ENCODE measurements at regions not wholly inside any gene's neighbourhood (a gene's known extent, or its start where the extent isn't known, plus 50 kb on each side); places are given as distances from the start of the nearest gene placed in this dataset.

- TF ChIP-seq MAFK (IDR thresholded peaks at IDR 0.05; ENCODE audit: low read depth, low read length) (no peak), FOS (IDR thresholded peaks at IDR 0.05; ENCODE audit: low read depth, low read length) (no peak), CTCF (conservative IDR thresholded peaks at IDR 0.05; ENCODE audit: low read depth, low read length) (no peak), RCOR1 (IDR thresholded peaks at IDR 0.05; ENCODE audit: insufficient replicate concordance, low read length) (no peak), RFX5 (IDR thresholded peaks at IDR 0.05; ENCODE audit: low read depth, low read length) (no peak), MAZ (IDR thresholded peaks at IDR 0.05; ENCODE audit: borderline replicate concordance, low read depth, low read length) (no peak)
- POLR2A ChIA-PET (ENCODE audit: unreplicated experiment): no interaction called here
- BruUV-seq (replicated peaks): no TSS peak
- Histone ChIP-seq H3K56ac (ENCODE audit: extremely low read depth, insufficient read depth, low read length) (no peak overlapping the region), H2AFZ (replicated peaks; ENCODE audit: low read length, poor library complexity) (no peak overlapping the region), H2BK20ac (ENCODE audit: low read depth, low read length) (no peak overlapping the region), H2BK15ac (ENCODE audit: low read depth, low read length) (no peak overlapping the region), H3K9me1 (ENCODE audit: insufficient read depth, low read length) (no peaks in the 10 kb centered on the region), H3K9ac (ENCODE audit: low read depth, low read length) (no peak overlapping the region), H4K5ac (ENCODE audit: low read depth, low read length) (no peak overlapping the region), H4K8ac (ENCODE audit: low read depth in 2 of 2, low read length in 2 of 2) (no peak overlapping the region), H3K4me1 (ENCODE audit: control insufficient read depth, insufficient read depth, low read length) (no peaks in the 10 kb centered on the region), H3K18ac (ENCODE audit: low read depth, low read length) (no peak overlapping the region), H2BK120ac (ENCODE audit: low read depth, low read length) (no peak overlapping the region), H3K9me3 (ENCODE audit: control insufficient read depth, insufficient read depth, low read length) (no peaks in the 10 kb centered on the region), H2AK5ac (ENCODE audit: low read depth, low read length) (no peak overlapping the region), H3K27ac (ENCODE audit: insufficient read depth, low read length) (no peak overlapping the region), H4K20me1 (ENCODE audit: insufficient read depth, low read length) (no peaks in the 10 kb centered on the region), H3K27me3 (ENCODE audit: control insufficient read depth, insufficient read depth, low read length) (no peaks in the 10 kb centered on the region), H2AK9ac (replicated peaks; ENCODE audit: low read depth, low read length, poor library complexity) (no peak overlapping the region), H4K91ac (ENCODE audit: insufficient read depth, low read depth, low read length) (no peak overlapping the region), H3K4me2 (ENCODE audit: low read depth, low read length) (no peak overlapping the region), H3K4me3 (ENCODE audit: insufficient read depth, low read depth, low read length) (no peak overlapping the region), H3K14ac (replicated peaks; ENCODE audit: low read depth, low read length) (no peak overlapping the region), H2BK5ac (ENCODE audit: low read depth, low read length, poor library complexity, severe bottlenecking) (no peak overlapping the region), H3K23ac (ENCODE audit: low read depth, low read length) (no peak overlapping the region), H3K4ac (ENCODE audit: low read depth, low read length) (no peak overlapping the region), H3K79me1 (ENCODE audit: low read depth in 1 of 2, low read length in 2 of 2) (no peaks in the 10 kb centered on the region), H3K36me3 (ENCODE audit: control insufficient read depth, insufficient read depth, low read length) (no peaks in the 10 kb centered on the region)
- dilution Hi-C loops (cut with HindIII; ENCODE audit: low sequenced_read_pairs, unreplicated experiment): no loop called here
- intact Hi-C loops (cut with micrococcal nuclease): no loop called here
- DNase-seq: no peak
- in situ Hi-C loops (cut with MboI; ENCODE audit: low sequenced_read_pairs): no loop called here
- WGBS, 2 experiments (ENCODE audit: extremely low coverage in 2 of 2, insufficient read length in 1 of 2): no CpG with 5 or more reads among the region's 1 CpG
- CTCF ChIA-PET: no interaction called here
- ATAC-seq (ENCODE audit: low read depth): no peak
Measured at GRCh38 chr17:5680766-5681165, 96.5 kb upstream of the NLRP1 start.
